ENCODE measurements at regions not wholly inside any gene's neighbourhood (a gene's known extent, or its start where the extent isn't known, plus 50 kb on each side); places are given as distances from the start of the nearest gene placed in this dataset.

DNA sequence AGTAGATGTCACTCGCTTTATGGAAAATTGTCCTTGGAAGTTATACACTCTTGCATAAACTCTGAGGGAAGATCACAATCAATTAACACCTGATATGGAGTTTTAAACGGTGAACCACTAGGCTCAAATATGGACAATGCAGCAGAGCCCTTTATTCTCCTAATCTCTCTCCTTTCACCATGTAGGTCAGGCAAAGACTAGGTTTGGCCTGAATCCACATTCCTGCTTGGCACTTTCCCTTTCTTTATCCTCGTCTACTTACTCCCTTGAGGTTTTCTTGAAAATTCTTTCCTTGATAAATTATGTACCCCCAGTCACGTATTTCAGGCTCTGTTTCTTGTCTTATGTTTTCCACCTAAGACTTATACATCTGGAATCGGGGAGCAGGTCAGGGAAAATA is 751.7 kb downstream of the DACH1 start:
- Histone ChIP-seq H3K56ac (ENCODE audit: insufficient read length, low read depth, low read length) (no peak overlapping the region), H3K4me2 (ENCODE audit: insufficient read depth, insufficient read length, low read length) (no peak overlapping the region), H3K14ac (ENCODE audit: insufficient read depth, low read length) (no peak overlapping the region), H4K5ac (ENCODE audit: insufficient read length, low read depth, low read length) (no peak overlapping the region), H3T11ph (ENCODE audit: low read length) (no peak overlapping the region), H3K23me2 (ENCODE audit: insufficient read length, low read depth, low read length, poor library complexity, severe bottlenecking) (no peaks in the 10 kb centered on the region), H3K27me3 (ENCODE audit: insufficient read depth, low read length) (no peaks in the 10 kb centered on the region), H3K9me3 (ENCODE audit: control insufficient read depth, low read depth, low read length) (no peaks in the 10 kb centered on the region), H2BK120ac (ENCODE audit: low read depth, low read length, poor library complexity, severe bottlenecking) (no peak overlapping the region), H2BK12ac (ENCODE audit: insufficient read length, low read depth, low read length) (no peak overlapping the region), H2BK20ac (ENCODE audit: low read depth, low read length, poor library complexity, severe bottlenecking) (no peak overlapping the region), H4K20me1 (ENCODE audit: control insufficient read depth, insufficient read depth, insufficient read length) (no peaks in the 10 kb centered on the region), H2AFZ (ENCODE audit: low read length) (no peak overlapping the region), H3K79me2 (ENCODE audit: insufficient read depth, low read length) (no peaks in the 10 kb centered on the region), H3K4ac (ENCODE audit: low read depth, low read length) (no peak overlapping the region), H2BK5ac (ENCODE audit: insufficient read length, low read length) (no peak overlapping the region), H3K18ac (ENCODE audit: insufficient read length, low read depth, low read length) (no peak overlapping the region), H3K4me1 (ENCODE audit: insufficient read depth, low read length) (no peaks in the 10 kb centered on the region), H2AK5ac (ENCODE audit: insufficient read length, low read length) (no peak overlapping the region), H4K91ac (ENCODE audit: insufficient read length, low read depth, low read length) (no peak overlapping the region), H3K9ac (ENCODE audit: extremely low read depth, insufficient read length, low read length) (no peak overlapping the region), H3K27ac (ENCODE audit: insufficient read length, low read depth, low read length) (no peak overlapping the region), H2BK15ac (ENCODE audit: low read depth, low read length) (no peak overlapping the region), H3K79me1 (ENCODE audit: insufficient read depth, low read depth, low read length, poor library complexity, severe bottlenecking) (no peaks in the 10 kb centered on the region), H3K23ac (ENCODE audit: insufficient read length, low read depth, low read length) (no peak overlapping the region), H4K8ac (replicated peaks; ENCODE audit: insufficient read length, low read depth, low read length) (no peak overlapping the region)
- Mint-ChIP-seq H3K27ac (no peak overlapping the region), H3K27me3 (ENCODE audit: low read depth) (no peaks in the 10 kb centered on the region), H3K4me3 (no peak overlapping the region), H3K9me3 (no peaks in the 10 kb centered on the region), H3K4me1 (peaks cover 3 to 6% of the 10 kb centered on the region in 2 experiments), H3K36me3 (ENCODE audit: insufficient read depth in 1 of 3, low read depth in 3 of 3) (no peaks in the 10 kb centered on the region)
- TF ChIP-seq, protein P1, sequence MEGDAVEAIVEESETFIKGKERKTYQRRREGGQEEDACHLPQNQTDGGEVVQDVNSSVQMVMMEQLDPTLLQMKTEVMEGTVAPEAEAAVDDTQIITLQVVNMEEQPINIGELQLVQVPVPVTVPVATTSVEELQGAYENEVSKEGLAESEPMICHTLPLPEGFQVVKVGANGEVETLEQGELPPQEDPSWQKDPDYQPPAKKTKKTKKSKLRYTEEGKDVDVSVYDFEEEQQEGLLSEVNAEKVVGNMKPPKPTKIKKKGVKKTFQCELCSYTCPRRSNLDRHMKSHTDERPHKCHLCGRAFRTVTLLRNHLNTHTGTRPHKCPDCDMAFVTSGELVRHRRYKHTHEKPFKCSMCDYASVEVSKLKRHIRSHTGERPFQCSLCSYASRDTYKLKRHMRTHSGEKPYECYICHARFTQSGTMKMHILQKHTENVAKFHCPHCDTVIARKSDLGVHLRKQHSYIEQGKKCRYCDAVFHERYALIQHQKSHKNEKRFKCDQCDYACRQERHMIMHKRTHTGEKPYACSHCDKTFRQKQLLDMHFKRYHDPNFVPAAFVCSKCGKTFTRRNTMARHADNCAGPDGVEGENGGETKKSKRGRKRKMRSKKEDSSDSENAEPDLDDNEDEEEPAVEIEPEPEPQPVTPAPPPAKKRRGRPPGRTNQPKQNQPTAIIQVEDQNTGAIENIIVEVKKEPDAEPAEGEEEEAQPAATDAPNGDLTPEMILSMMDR (conservative IDR thresholded peaks at IDR 0.05), result no peak
- no CpG with 5 or more reads among the region's 5 CpGs for WGBS (ENCODE audit: extremely low coverage, insufficient read length, low lambda C conversion rate)
- DNase-seq, result no peak
